H9 (cell line): ENCODE measurements at regions not wholly inside any gene's neighbourhood (a gene's known extent, or its start where the extent isn't known, plus 50 kb on each side); places are given as distances from the start of the nearest gene placed in this dataset.

Experiments
- DNase-seq: peaks from one replicate; pipeline ENCODE4 v3.0.0-alpha.2; 2017
- H2AFZ ChIP-seq: one replicate; pipeline ENCODE4 v1.6.1; 2013; ENCODE audit warnings: mild to moderate bottlenecking, low read length, control low read depth, moderate library complexity
- H2AK5ac ChIP-seq: 2 replicates; pipeline ENCODE4 v1.6.1; 2013; ENCODE audit warnings: low read length, control low read depth, mixed read lengths; ENCODE audit not compliant: insufficient read length
- H2BK120ac ChIP-seq: one replicate; pipeline ENCODE4 v1.6.1; 2013; ENCODE audit warnings: low read depth, mild to moderate bottlenecking, low read length, control low read depth, inconsistent platforms; ENCODE audit not compliant: poor library complexity, severe bottlenecking
- H2BK12ac ChIP-seq: 2 replicates; pipeline ENCODE4 v1.6.1; 2013; ENCODE audit warnings: low read length, control low read depth, mixed read lengths, low read depth; ENCODE audit not compliant: insufficient read length
- H2BK15ac ChIP-seq: 2 replicates; pipeline ENCODE4 v1.6.1; 2013; ENCODE audit warnings: low read depth, low read length, control low read depth
- H2BK20ac ChIP-seq: one replicate; pipeline ENCODE4 v1.6.1; 2013; ENCODE audit warnings: low read depth, mild to moderate bottlenecking, low read length, control low read depth, inconsistent platforms; ENCODE audit not compliant: poor library complexity, severe bottlenecking
- H2BK5ac ChIP-seq: 2 replicates; pipeline ENCODE4 v1.6.1; 2013; ENCODE audit warnings: low read length, control low read depth, mixed read lengths; ENCODE audit not compliant: insufficient read length
- H3K14ac ChIP-seq: 2 replicates; pipeline ENCODE4 v1.6.1; 2013; ENCODE audit warnings: low read length, control low read depth; ENCODE audit not compliant: insufficient read depth
- H3K18ac ChIP-seq: 2 replicates; pipeline ENCODE4 v1.6.1; 2013; ENCODE audit warnings: low read depth, mild to moderate bottlenecking, mixed read lengths, low read length, control low read depth; ENCODE audit not compliant: insufficient read length
- H3K23ac ChIP-seq: 2 replicates; pipeline ENCODE4 v1.6.1; 2013; ENCODE audit warnings: low read length, control low read depth, mixed read lengths, low read depth; ENCODE audit not compliant: insufficient read length
- H3K23me2 ChIP-seq: 2 replicates; pipeline ENCODE4 v1.6.1; 2013; ENCODE audit warnings: low read depth, mild to moderate bottlenecking, mixed read lengths, low read length, control low read depth; ENCODE audit not compliant: insufficient read length, poor library complexity, severe bottlenecking
- H3K27ac ChIP-seq: 2 replicates; pipeline ENCODE4 v1.5.1; 2013; ENCODE audit warnings: low read length, control low read depth, mixed read lengths, low read depth; ENCODE audit not compliant: insufficient read length
- H3K27me3 ChIP-seq: 2 replicates; pipeline ENCODE4 v1.6.1; 2013; ENCODE audit warnings: low read length, control low read depth, inconsistent platforms; ENCODE audit not compliant: insufficient read depth
- H3K4ac ChIP-seq: 2 replicates; pipeline ENCODE4 v1.6.1; 2013; ENCODE audit warnings: low read depth, mild to moderate bottlenecking, control low read depth, inconsistent platforms, low read length, moderate library complexity
- H3K4me1 ChIP-seq: 2 replicates; pipeline ENCODE4 v1.6.1; 2013; ENCODE audit warnings: low read length, control low read depth, inconsistent platforms; ENCODE audit not compliant: insufficient read depth
- H3K4me2 ChIP-seq: 2 replicates; pipeline ENCODE4 v1.6.1; 2013; ENCODE audit warnings: low read length, control low read depth, mixed read lengths; ENCODE audit not compliant: insufficient read length, insufficient read depth
- H3K56ac ChIP-seq: 2 replicates; pipeline ENCODE4 v1.6.1; 2013; ENCODE audit warnings: low read depth, mild to moderate bottlenecking, mixed read lengths, low read length, control low read depth; ENCODE audit not compliant: insufficient read length
- H3K79me1 ChIP-seq: 2 replicates; pipeline ENCODE4 v1.6.1; 2013; ENCODE audit warnings: low read depth, mild to moderate bottlenecking, moderate library complexity, low read length, control low read depth, inconsistent platforms; ENCODE audit not compliant: insufficient read depth, poor library complexity, severe bottlenecking
- H3K79me2 ChIP-seq: 2 replicates; pipeline ENCODE4 v1.6.1; 2013; ENCODE audit warnings: low read length, control low read depth, inconsistent platforms; ENCODE audit not compliant: insufficient read depth
- H3K9ac ChIP-seq: 2 replicates; pipeline ENCODE4 v1.6.1; 2013; ENCODE audit warnings: low read length, control low read depth, mixed read lengths; ENCODE audit not compliant: insufficient read length; ENCODE audit errors: extremely low read depth
- H3K9me3 ChIP-seq: one replicate; pipeline ENCODE4 v1.6.1; 2013; ENCODE audit warnings: low read depth, low read length, inconsistent platforms; ENCODE audit not compliant: control insufficient read depth
- H3T11ph ChIP-seq: one replicate; pipeline ENCODE4 v1.6.1; 2013; ENCODE audit warnings: mild to moderate bottlenecking, low read length, control low read depth, inconsistent platforms
- H4K20me1 ChIP-seq: one replicate; pipeline ENCODE4 v1.6.1; 2013; ENCODE audit not compliant: control insufficient read depth, insufficient read length, insufficient read depth
- H4K5ac ChIP-seq: 2 replicates; pipeline ENCODE4 v1.6.1; 2013; ENCODE audit warnings: low read depth, mild to moderate bottlenecking, mixed read lengths, low read length, control low read depth; ENCODE audit not compliant: insufficient read length
- H4K8ac ChIP-seq: replicated peaks from 2 replicates; pipeline ENCODE4 v1.6.1; 2013; ENCODE audit warnings: low read length, control low read depth, mixed read lengths, low read depth; ENCODE audit not compliant: insufficient read length
- H4K91ac ChIP-seq: 2 replicates; pipeline ENCODE4 v1.6.1; 2013; ENCODE audit warnings: low read depth, mild to moderate bottlenecking, moderate library complexity, mixed read lengths, low read length, control low read depth; ENCODE audit not compliant: insufficient read length
- H3K27ac Mint-ChIP-seq, 3 experiments: 2 replicates in 2 of 3; 3 replicates in 1 of 3; pipeline ENCODE4 v1.8.0; 2020 to 2021; ENCODE audit warnings: mixed read lengths in 3 of 3, mild to moderate bottlenecking in 1 of 3, moderate library complexity in 1 of 3
- H3K27me3 Mint-ChIP-seq: 2 replicates; pipeline ENCODE4 v1.8.0; 2021; ENCODE audit warnings: low read depth, mild to moderate bottlenecking, moderate library complexity, mixed read lengths
- H3K36me3 Mint-ChIP-seq, 3 experiments: 2 replicates in 2 of 3; 3 replicates in 1 of 3; pipeline ENCODE4 v1.8.0; 2020 to 2021; ENCODE audit warnings: low read depth in 3 of 3, mixed read lengths in 3 of 3; ENCODE audit not compliant: insufficient read depth in 1 of 3
- H3K4me1 Mint-ChIP-seq, 2 experiments: 2 replicates each; pipeline ENCODE4 v1.8.0; 2020; ENCODE audit warnings: mixed read lengths in 2 of 2
- H3K4me3 Mint-ChIP-seq, 2 experiments: 2 replicates in 1 of 2; 3 replicates in 1 of 2; pipeline ENCODE4 v1.8.0; 2020 to 2021; ENCODE audit warnings: mild to moderate bottlenecking in 2 of 2, mixed read lengths in 2 of 2, moderate library complexity in 1 of 2
- H3K9me3 Mint-ChIP-seq, 2 experiments: 2 replicates in 1 of 2; 3 replicates in 1 of 2; pipeline ENCODE4 v1.8.0; 2020; ENCODE audit warnings: mild to moderate bottlenecking in 2 of 2, mixed read lengths in 2 of 2, moderate library complexity in 1 of 2
- WGBS: extraction: QIAGEN DNeasy Blood & Tissue Kit; methylation state at CpG from one replicate; pipeline ENCODE4 v1.1.7; 2013; ENCODE audit warnings: missing lambda C conversion rate, low lambda C conversion rate, mixed read lengths; ENCODE audit not compliant: insufficient read length; ENCODE audit errors: extremely low coverage; 5-methylcytosine and 5-hydroxymethylcytosine counted together
- TF ChIP-seq, protein P1 (sequence below): fragments of 200-600 bp; sonication (generic); conservative IDR thresholded peaks from 3 replicates; pipeline ENCODE4 v1.8.0; 2021; ENCODE audit warnings: antibody characterized with exemption, mild to moderate bottlenecking

DNA sequence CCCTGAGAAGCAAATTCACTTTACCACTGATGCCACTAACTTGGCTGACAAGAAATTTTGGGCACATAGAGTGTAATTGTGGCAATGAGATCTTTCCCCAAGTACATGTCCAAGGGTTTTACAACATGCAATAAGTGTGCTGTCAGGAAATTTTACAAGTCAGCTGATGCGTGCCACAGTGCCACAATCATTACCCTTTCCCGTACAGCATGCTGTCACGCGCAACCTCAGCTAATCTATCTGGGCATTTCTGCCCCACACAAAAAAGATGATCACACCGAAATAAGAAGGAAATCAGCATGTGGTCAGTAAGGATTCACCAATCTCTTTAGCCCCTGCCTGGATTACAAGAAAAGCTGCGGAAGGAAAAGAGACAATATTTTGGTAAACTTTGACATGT is 163.6 kb upstream of the PREP start:
- Histone ChIP-seq H4K20me1 (no peaks in the 10 kb centered on the region), H4K91ac (no peak overlapping the region), H4K5ac (no peak overlapping the region), H3K9ac (no peak overlapping the region), H2BK120ac (no peak overlapping the region), H2BK12ac (no peak overlapping the region), H3K4ac (no peak overlapping the region), H3K4me1 (no peaks in the 10 kb centered on the region; the same call in 1 of the 2 replicates), H3K79me2 (no peaks in the 10 kb centered on the region), H3K9me3 (no peaks in the 10 kb centered on the region), H2AFZ (peak overlapping the region; percentile 48), H3K4me2 (no peak overlapping the region), H4K8ac (no peak overlapping the region), H3K79me1 (no peaks in the 10 kb centered on the region), H3K23ac (no peak overlapping the region), H2BK5ac (no peak overlapping the region), H3K27ac (no peak overlapping the region), H3K23me2 (no peaks in the 10 kb centered on the region), H3K14ac (no peak overlapping the region), H3K27me3 (no peaks in the 10 kb centered on the region; the same call in 1 of the 2 replicates), H2AK5ac (no peak overlapping the region), H3K18ac (no peak overlapping the region), H3T11ph (no peak overlapping the region), H2BK15ac (no peak overlapping the region), H2BK20ac (no peak overlapping the region), H3K56ac (no peak overlapping the region)
- WGBS = no CpG with 5 or more reads among the region's 6 CpGs
- Mint-ChIP-seq H3K4me1 (peaks cover 10 to 15% of the 10 kb centered on the region in 2 experiments), H3K27ac (no peak overlapping the region), H3K9me3 (peaks cover 6 to 7% of the 10 kb centered on the region in 2 experiments; a peak in 3 of 5 replicates), H3K4me3 (no peak overlapping the region), H3K36me3 (peaks cover 0 to 8% (median 1%) of the 10 kb centered on the region in 3 experiments; a peak in 3 of 7 replicates), H3K27me3 (no peaks in the 10 kb centered on the region)
- no peak for DNase-seq
- TF ChIP-seq, protein P1, sequence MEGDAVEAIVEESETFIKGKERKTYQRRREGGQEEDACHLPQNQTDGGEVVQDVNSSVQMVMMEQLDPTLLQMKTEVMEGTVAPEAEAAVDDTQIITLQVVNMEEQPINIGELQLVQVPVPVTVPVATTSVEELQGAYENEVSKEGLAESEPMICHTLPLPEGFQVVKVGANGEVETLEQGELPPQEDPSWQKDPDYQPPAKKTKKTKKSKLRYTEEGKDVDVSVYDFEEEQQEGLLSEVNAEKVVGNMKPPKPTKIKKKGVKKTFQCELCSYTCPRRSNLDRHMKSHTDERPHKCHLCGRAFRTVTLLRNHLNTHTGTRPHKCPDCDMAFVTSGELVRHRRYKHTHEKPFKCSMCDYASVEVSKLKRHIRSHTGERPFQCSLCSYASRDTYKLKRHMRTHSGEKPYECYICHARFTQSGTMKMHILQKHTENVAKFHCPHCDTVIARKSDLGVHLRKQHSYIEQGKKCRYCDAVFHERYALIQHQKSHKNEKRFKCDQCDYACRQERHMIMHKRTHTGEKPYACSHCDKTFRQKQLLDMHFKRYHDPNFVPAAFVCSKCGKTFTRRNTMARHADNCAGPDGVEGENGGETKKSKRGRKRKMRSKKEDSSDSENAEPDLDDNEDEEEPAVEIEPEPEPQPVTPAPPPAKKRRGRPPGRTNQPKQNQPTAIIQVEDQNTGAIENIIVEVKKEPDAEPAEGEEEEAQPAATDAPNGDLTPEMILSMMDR = no peak
